Hepatocyte (in vitro differentiated cells): ENCODE measurements at regions not wholly inside any gene's neighbourhood (a gene's known extent, or its start where the extent isn't known, plus 50 kb on each side); places are given as distances from the start of the nearest gene placed in this dataset.

Experiments used
- DNase-seq: peaks from one replicate; pipeline ENCODE4 v3.0.0-alpha.2; 2016; ENCODE audit warnings: low spot score
- H2AFZ ChIP-seq: fragments of 200-600 bp; sonication (generic); 2 replicates; pipeline ENCODE4 v1.6.0; 2016; ENCODE audit warnings: antibody characterized with exemption, mild to moderate bottlenecking
- H3K27ac ChIP-seq: fragments of 200-600 bp; sonication (generic); 2 replicates; pipeline ENCODE4 v1.5.1; 2016; ENCODE audit warnings: mild to moderate bottlenecking
- H3K27me3 ChIP-seq: fragments of 200-600 bp; sonication (generic); 2 replicates; pipeline ENCODE4 v1.6.1; 2016
- H3K36me3 ChIP-seq: fragments of 200-600 bp; sonication (generic); replicated peaks from 2 replicates; pipeline ENCODE4 v1.5.1; 2016; ENCODE audit warnings: low read depth; ENCODE audit not compliant: insufficient read depth
- H3K4me1 ChIP-seq: fragments of 200-600 bp; sonication (generic); 2 replicates; pipeline ENCODE4 v1.5.1; 2016; ENCODE audit warnings: mild to moderate bottlenecking, moderate library complexity; ENCODE audit not compliant: insufficient read depth
- H3K4me2 ChIP-seq: fragments of 200-600 bp; sonication (generic); 2 replicates; pipeline ENCODE4 v1.6.0; 2016
- H3K4me3 ChIP-seq: fragments of 200-600 bp; sonication (generic); 2 replicates; pipeline ENCODE4 v1.5.1; 2016; ENCODE audit warnings: mild to moderate bottlenecking
- H3K79me2 ChIP-seq: fragments of 200-600 bp; sonication (generic); 2 replicates; pipeline ENCODE4 v1.6.0; 2017; ENCODE audit warnings: mild to moderate bottlenecking
- H3K9me2 ChIP-seq: fragments of 200-600 bp; sonication (generic); replicated peaks from 2 replicates; pipeline ENCODE4 v1.6.0; 2017; ENCODE audit warnings: mild to moderate bottlenecking; ENCODE audit not compliant: insufficient read depth
- H3K9me3 ChIP-seq: fragments of 200-600 bp; sonication (generic); 2 replicates; pipeline ENCODE4 v1.5.1; 2016; ENCODE audit warnings: low read depth, mild to moderate bottlenecking
- H4K20me1 ChIP-seq: fragments of 200-600 bp; sonication (generic); 2 replicates; pipeline ENCODE4 v1.6.0; 2016; ENCODE audit warnings: mild to moderate bottlenecking; ENCODE audit not compliant: insufficient read depth, poor library complexity, severe bottlenecking
- CTCF ChIP-seq: fragments of 200-600 bp; sonication (generic); IDR thresholded peaks from 2 replicates; pipeline ENCODE4 v1.5.1; 2016; ENCODE audit warnings: antibody characterized with exemption, mild to moderate bottlenecking; ENCODE audit not compliant: poor library complexity
- EZH2 ChIP-seq: fragments of 200-600 bp; sonication (generic); IDR thresholded peaks from 2 replicates; pipeline ENCODE4 v1.6.1; 2016; ENCODE audit warnings: antibody characterized with exemption, mild to moderate bottlenecking, borderline replicate concordance
- EZH2phosphoT487 ChIP-seq: fragments of 200-600 bp; sonication (generic); IDR thresholded peaks from one replicate; pipeline ENCODE4 v1.6.1; 2018; ENCODE audit warnings: antibody characterized with exemption, mild to moderate bottlenecking, low read depth, moderate library complexity; ENCODE audit not compliant: unreplicated experiment, severe bottlenecking
- WGBS: methylation state at CpG from one replicate; pipeline ENCODE4 v1.1.6; 2016; ENCODE audit warnings: low lambda C conversion rate; ENCODE audit errors: missing lambda C conversion rate; 5-methylcytosine and 5-hydroxymethylcytosine counted together

- H3K27ac ChIP-seq, result peak overlapping the region; percentile 33
- H3K4me2 ChIP-seq, result no peak overlapping the region
- H3K79me2 ChIP-seq, result no peaks in the 10 kb centered on the region
- 58% methylated on average over 6 of the region's 6 CpGs for WGBS
- no peaks in the 10 kb centered on the region for H3K27me3 ChIP-seq
- H3K36me3 ChIP-seq, result no peaks in the 10 kb centered on the region
- no peak overlapping the region for H2AFZ ChIP-seq
- no peak overlapping the region for H3K4me3 ChIP-seq
- H3K9me3 ChIP-seq, result no peaks in the 10 kb centered on the region
- H4K20me1 ChIP-seq, result no peaks in the 10 kb centered on the region
- TF ChIP-seq EZH2phosphoT487, result no peak
- no peak for TF ChIP-seq EZH2
- TF ChIP-seq CTCF, result no peak
- H3K4me1 ChIP-seq, result peaks cover 21% of the 10 kb centered on the region
- no peaks in the 10 kb centered on the region for H3K9me2 ChIP-seq
- DNase-seq, result no peak
Measured at GRCh38 chr15:88400591-88401250, 66.5 kb downstream of the MRPL46 start.

- no peaks in the 10 kb centered on the region for H3K27me3 ChIP-seq
- no peak overlapping the region for H3K27ac ChIP-seq
- H3K9me3 ChIP-seq, result no peaks in the 10 kb centered on the region
- no peak for DNase-seq
- TF ChIP-seq EZH2phosphoT487 (no peak), EZH2 (no peak), CTCF (no peak)
- H3K4me1 ChIP-seq, result peaks cover 27% of the 10 kb centered on the region
- H3K4me2 ChIP-seq, result no peak overlapping the region
- H3K9me2 ChIP-seq, result no peaks in the 10 kb centered on the region
- no peak overlapping the region for H2AFZ ChIP-seq
- no peaks in the 10 kb centered on the region for H4K20me1 ChIP-seq
- WGBS, result 89% methylated on average over 5 of the region's 5 CpGs
- H3K36me3 ChIP-seq, result no peaks in the 10 kb centered on the region
- no peaks in the 10 kb centered on the region for H3K79me2 ChIP-seq
- no peak overlapping the region for H3K4me3 ChIP-seq
Measured at GRCh38 chr15:88400084-88400483, 67.1 kb downstream of the MRPL46 start.

- Histone ChIP-seq H3K36me3 (no peaks in the 10 kb centered on the region), H4K20me1 (no peaks in the 10 kb centered on the region), H3K4me1 (peaks cover 28% of the 10 kb centered on the region), H3K4me2 (no peak overlapping the region), H2AFZ (no peak overlapping the region), H3K9me3 (no peaks in the 10 kb centered on the region), H3K4me3 (no peak overlapping the region), H3K27me3 (no peaks in the 10 kb centered on the region), H3K27ac (no peak overlapping the region), H3K9me2 (no peaks in the 10 kb centered on the region), H3K79me2 (no peaks in the 10 kb centered on the region)
- no peak for DNase-seq
- WGBS, result 88% methylated on average over 9 of the region's 9 CpGs
- no peak for TF ChIP-seq EZH2phosphoT487
- TF ChIP-seq CTCF, result no peak
- no peak for TF ChIP-seq EZH2
Measured at GRCh38 chr15:88399021-88399685, 68.0 kb downstream of the MRPL46 start.
